Hepatocyte (in vitro differentiated cells): ENCODE measurements at regions not wholly inside any gene's neighbourhood (a gene's known extent, or its start where the extent isn't known, plus 50 kb on each side); places are given as distances from the start of the nearest gene placed in this dataset.

Source experiments
- DNase-seq: peaks from one replicate; pipeline ENCODE4 v3.0.0-alpha.2; 2016; ENCODE audit warnings: low spot score
- H2AFZ ChIP-seq: fragments of 200-600 bp; sonication (generic); 2 replicates; pipeline ENCODE4 v1.6.0; 2016; ENCODE audit warnings: antibody characterized with exemption, mild to moderate bottlenecking
- H3K27ac ChIP-seq: fragments of 200-600 bp; sonication (generic); 2 replicates; pipeline ENCODE4 v1.5.1; 2016; ENCODE audit warnings: mild to moderate bottlenecking
- H3K27me3 ChIP-seq: fragments of 200-600 bp; sonication (generic); 2 replicates; pipeline ENCODE4 v1.6.1; 2016
- H3K36me3 ChIP-seq: fragments of 200-600 bp; sonication (generic); replicated peaks from 2 replicates; pipeline ENCODE4 v1.5.1; 2016; ENCODE audit warnings: low read depth; ENCODE audit not compliant: insufficient read depth
- H3K4me1 ChIP-seq: fragments of 200-600 bp; sonication (generic); 2 replicates; pipeline ENCODE4 v1.5.1; 2016; ENCODE audit warnings: mild to moderate bottlenecking, moderate library complexity; ENCODE audit not compliant: insufficient read depth
- H3K4me2 ChIP-seq: fragments of 200-600 bp; sonication (generic); 2 replicates; pipeline ENCODE4 v1.6.0; 2016
- H3K4me3 ChIP-seq: fragments of 200-600 bp; sonication (generic); 2 replicates; pipeline ENCODE4 v1.5.1; 2016; ENCODE audit warnings: mild to moderate bottlenecking
- H3K79me2 ChIP-seq: fragments of 200-600 bp; sonication (generic); 2 replicates; pipeline ENCODE4 v1.6.0; 2017; ENCODE audit warnings: mild to moderate bottlenecking
- H3K9me2 ChIP-seq: fragments of 200-600 bp; sonication (generic); replicated peaks from 2 replicates; pipeline ENCODE4 v1.6.0; 2017; ENCODE audit warnings: mild to moderate bottlenecking; ENCODE audit not compliant: insufficient read depth
- H3K9me3 ChIP-seq: fragments of 200-600 bp; sonication (generic); 2 replicates; pipeline ENCODE4 v1.5.1; 2016; ENCODE audit warnings: low read depth, mild to moderate bottlenecking
- H4K20me1 ChIP-seq: fragments of 200-600 bp; sonication (generic); 2 replicates; pipeline ENCODE4 v1.6.0; 2016; ENCODE audit warnings: mild to moderate bottlenecking; ENCODE audit not compliant: insufficient read depth, poor library complexity, severe bottlenecking
- CTCF ChIP-seq: fragments of 200-600 bp; sonication (generic); IDR thresholded peaks from 2 replicates; pipeline ENCODE4 v1.5.1; 2016; ENCODE audit warnings: antibody characterized with exemption, mild to moderate bottlenecking; ENCODE audit not compliant: poor library complexity
- EZH2 ChIP-seq: fragments of 200-600 bp; sonication (generic); IDR thresholded peaks from 2 replicates; pipeline ENCODE4 v1.6.1; 2016; ENCODE audit warnings: antibody characterized with exemption, mild to moderate bottlenecking, borderline replicate concordance
- EZH2phosphoT487 ChIP-seq: fragments of 200-600 bp; sonication (generic); IDR thresholded peaks from one replicate; pipeline ENCODE4 v1.6.1; 2018; ENCODE audit warnings: antibody characterized with exemption, mild to moderate bottlenecking, low read depth, moderate library complexity; ENCODE audit not compliant: unreplicated experiment, severe bottlenecking
- WGBS: methylation state at CpG from one replicate; pipeline ENCODE4 v1.1.6; 2016; ENCODE audit warnings: low lambda C conversion rate; ENCODE audit errors: missing lambda C conversion rate; 5-methylcytosine and 5-hydroxymethylcytosine counted together

GRCh38 chr1:82690411-82690810, 889.7 kb downstream of the ADGRL2 start:
- no peak overlapping the region for H3K4me2 ChIP-seq
- no peaks in the 10 kb centered on the region for H3K27me3 ChIP-seq
- no peaks in the 10 kb centered on the region for H3K79me2 ChIP-seq
- H3K36me3 ChIP-seq: no peaks in the 10 kb centered on the region
- no peak overlapping the region for H3K4me3 ChIP-seq
- no peak overlapping the region for H2AFZ ChIP-seq
- H3K9me3 ChIP-seq: peaks cover 4% of the 10 kb centered on the region
- no peaks in the 10 kb centered on the region for H3K4me1 ChIP-seq
- no peak overlapping the region for H3K27ac ChIP-seq
- H3K9me2 ChIP-seq: no peaks in the 10 kb centered on the region
- DNase-seq: no peak
- TF ChIP-seq EZH2 (no peak), CTCF (no peak), EZH2phosphoT487 (no peak)
- H4K20me1 ChIP-seq: no peaks in the 10 kb centered on the region
- WGBS: 64% methylated on average over 1 of the region's 1 CpG

GRCh38 chr1:82689217-82689616, 888.5 kb downstream of the ADGRL2 start:
- Histone ChIP-seq H3K9me2 (no peaks in the 10 kb centered on the region), H3K4me1 (no peaks in the 10 kb centered on the region), H3K27ac (no peak overlapping the region), H3K4me3 (no peak overlapping the region), H3K9me3 (peaks cover 4% of the 10 kb centered on the region), H3K27me3 (no peaks in the 10 kb centered on the region), H2AFZ (no peak overlapping the region), H3K4me2 (no peak overlapping the region), H3K36me3 (no peaks in the 10 kb centered on the region), H4K20me1 (no peaks in the 10 kb centered on the region), H3K79me2 (no peaks in the 10 kb centered on the region)
- no peak for DNase-seq
- TF ChIP-seq EZH2: no peak
- TF ChIP-seq CTCF: no peak
- no peak for TF ChIP-seq EZH2phosphoT487
- 84% methylated on average over 4 of the region's 4 CpGs for WGBS

- Histone ChIP-seq H3K79me2 (no peaks in the 10 kb centered on the region), H4K20me1 (no peaks in the 10 kb centered on the region), H3K4me3 (no peak overlapping the region), H3K4me2 (no peak overlapping the region), H3K27me3 (no peaks in the 10 kb centered on the region), H3K9me3 (peaks cover 4% of the 10 kb centered on the region), H3K36me3 (no peaks in the 10 kb centered on the region), H3K9me2 (no peaks in the 10 kb centered on the region), H3K4me1 (no peaks in the 10 kb centered on the region), H2AFZ (no peak overlapping the region), H3K27ac (no peak overlapping the region)
- TF ChIP-seq EZH2: no peak
- no peak for TF ChIP-seq CTCF
- no peak for DNase-seq
These were observed 886.0 kb downstream of the ADGRL2 start for GRCh38 chr1:82686774-82687173.

GRCh38 chr1:82646888-82647287, 846.2 kb downstream of the ADGRL2 start:
- no peak for TF ChIP-seq CTCF
- TF ChIP-seq EZH2: no peak
- TF ChIP-seq EZH2phosphoT487: no peak
- no peak overlapping the region for H2AFZ ChIP-seq
- no peaks in the 10 kb centered on the region for H3K4me1 ChIP-seq
- H3K27ac ChIP-seq: no peak overlapping the region
- DNase-seq: no peak
- H3K79me2 ChIP-seq: no peaks in the 10 kb centered on the region
- H3K36me3 ChIP-seq: no peaks in the 10 kb centered on the region
- 74% methylated on average over 1 of the region's 1 CpG for WGBS
- no peak overlapping the region for H3K4me3 ChIP-seq
- H3K9me2 ChIP-seq: no peaks in the 10 kb centered on the region
- H3K4me2 ChIP-seq: no peak overlapping the region
- no peaks in the 10 kb centered on the region for H3K9me3 ChIP-seq
- no peaks in the 10 kb centered on the region for H4K20me1 ChIP-seq
- no peaks in the 10 kb centered on the region for H3K27me3 ChIP-seq
